SK-N-SH (cell line): ENCODE measurements at regions not wholly inside any gene's neighbourhood (a gene's known extent, or its start where the extent isn't known, plus 50 kb on each side); places are given as distances from the start of the nearest gene placed in this dataset.

Source experiments
- CTCF ChIA-PET: fragments of 300-600, 350-600 bp; formaldehyde crosslinking; extraction: SDS; loops from one replicate; lab custom pipeline; 2021; lab: Yijun Ruan, JAX
- POLR2A ChIA-PET: fragments of 350-600 bp; sonication (Branson Sonifier 250); formaldehyde crosslinking; extraction: SDS; loops from one replicate; lab custom pipeline; 2020; ENCODE audit warnings: antibody characterized with exemption, inconsistent platforms; lab: Yijun Ruan, JAX
- DNase-seq: peaks from one replicate; pipeline ENCODE4 v3.0.0; 2012
- H2AFZ ChIP-seq: fragments of 200-600 bp; sonication (generic); 2 replicates; pipeline ENCODE4 v1.8.1; 2016; ENCODE audit warnings: antibody characterized with exemption, mild to moderate bottlenecking, low read depth
- H3F3A ChIP-seq: fragments of 200-600 bp; sonication (generic); replicated peaks from 2 replicates; pipeline ENCODE3; 2016; ENCODE audit warnings: antibody characterized with exemption, mild to moderate bottlenecking; ENCODE audit not compliant: insufficient read depth
- H3K27ac ChIP-seq, 2 experiments: fragments of 200-500 bp in 1 of 2; fragments of 200-600 bp in 1 of 2; sonication (Bioruptor generic) in 1 of 2; sonication (generic), shearing (Covaris generic) in 1 of 2; 2 replicates each; pipeline versions ENCODE4 v1.5.1 to v1.6.1; 2014 to 2016; ENCODE audit warnings: low read depth in 2 of 2, inconsistent platforms in 1 of 2, low read length in 1 of 2, mild to moderate bottlenecking in 1 of 2, mixed read lengths in 1 of 2
- H3K27me3 ChIP-seq: fragments of 200-600 bp; sonication (generic), shearing (Covaris generic); 2 replicates; pipeline ENCODE4 v1.6.1; 2016; ENCODE audit warnings: mixed run types; ENCODE audit not compliant: insufficient read depth
- H3K36me3 ChIP-seq, 2 experiments: fragments of 200-500 bp in 1 of 2; fragments of 200-600 bp in 1 of 2; sonication (Bioruptor generic) in 1 of 2; sonication (generic) in 1 of 2; replicated peaks in 1 of 2; 2 replicates each; pipeline versions ENCODE3 to v1.5.1; 2014 to 2016; ENCODE audit warnings: low read length in 1 of 2, mild to moderate bottlenecking in 1 of 2; ENCODE audit not compliant: insufficient read depth in 2 of 2, control insufficient read depth in 1 of 2
- H3K4me1 ChIP-seq, 2 experiments: fragments of 200-500 bp in 1 of 2; fragments of 200-600 bp in 1 of 2; sonication (Bioruptor generic) in 1 of 2; sonication (generic), shearing (Covaris generic) in 1 of 2; 2 replicates each; pipeline versions ENCODE4 v1.5.1 to v1.6.1; 2014 to 2016; ENCODE audit warnings: low read depth in 1 of 2, low read length in 1 of 2, mixed run types in 1 of 2; ENCODE audit not compliant: insufficient read depth in 2 of 2, control insufficient read depth in 1 of 2
- H3K4me2 ChIP-seq: fragments of 200-600 bp; sonication (generic), shearing (Covaris generic); 2 replicates; pipeline ENCODE4 v1.6.1; 2017; ENCODE audit warnings: mixed run types
- H3K4me3 ChIP-seq, 2 experiments: fragments of 200-500 bp in 1 of 2; fragments of 200-600 bp in 1 of 2; sonication (Bioruptor generic) in 1 of 2; sonication (generic), shearing (Covaris generic) in 1 of 2; 2 replicates each; pipeline versions ENCODE4 v1.5.1 to v1.8.1; 2014 to 2016; ENCODE audit warnings: low read depth in 2 of 2, inconsistent platforms in 1 of 2, low read length in 1 of 2, mild to moderate bottlenecking in 1 of 2, mixed read lengths in 1 of 2, moderate library complexity in 1 of 2
- H3K79me2 ChIP-seq: fragments of 200-600 bp; sonication (generic); 2 replicates; pipeline ENCODE4 v1.8.1; 2017; ENCODE audit warnings: mild to moderate bottlenecking; ENCODE audit not compliant: insufficient read depth
- H3K9ac ChIP-seq: fragments of 200-600 bp; sonication (generic); 2 replicates; pipeline ENCODE4 v1.6.1; 2017; ENCODE audit warnings: mixed run types
- H3K9me2 ChIP-seq: fragments of 200-600 bp; sonication (generic); 2 replicates; pipeline ENCODE4 v1.6.1; 2017; ENCODE audit warnings: mixed run types
- H3K9me3 ChIP-seq: fragments of 200-600 bp; sonication (generic); 2 replicates; pipeline ENCODE4 v1.6.1; 2017; ENCODE audit warnings: mixed run types, mild to moderate bottlenecking, moderate library complexity
- H4K20me1 ChIP-seq: fragments of 200-600 bp; sonication (generic); 2 replicates; pipeline ENCODE4 v1.6.1; 2017; ENCODE audit warnings: mild to moderate bottlenecking, mixed run types; ENCODE audit not compliant: insufficient read depth
- CHD2 ChIP-seq: fragments of 150-350 bp; IDR thresholded peaks from 2 replicates; pipeline ENCODE4 v1.6.1; 2018; ENCODE audit warnings: low read length; ENCODE audit not compliant: partially characterized antibody
- EZH2phosphoT487 ChIP-seq: fragments of 200-600 bp; sonication (generic); IDR thresholded peaks from 2 replicates; pipeline ENCODE4 v1.6.1; 2017; ENCODE audit warnings: low read depth, mixed run types, mild to moderate bottlenecking, antibody characterized with exemption, moderate library complexity, borderline replicate concordance
- FOXJ3 ChIP-seq: sonication (generic); formaldehyde crosslinking; IDR thresholded peaks from 2 replicates; pipeline ENCODE4 v1.5.1; 2020; ENCODE audit warnings: mild to moderate bottlenecking, missing genetic modification reagents
- FOXM1 ChIP-seq: IDR thresholded peaks from 2 replicates; pipeline ENCODE4 v1.4.0; 2012; ENCODE audit warnings: low read depth, mild to moderate bottlenecking
- GABPA ChIP-seq: IDR thresholded peaks from 2 replicates; pipeline ENCODE4 v1.4.0; 2012; ENCODE audit warnings: low read depth, mild to moderate bottlenecking
- GATA2 ChIP-seq: sonication (generic); formaldehyde crosslinking; IDR thresholded peaks from 2 replicates; pipeline ENCODE4 v1.5.0; 2020; ENCODE audit warnings: mild to moderate bottlenecking, missing genetic modification reagents
- JUND ChIP-seq: IDR thresholded peaks from 2 replicates; pipeline ENCODE4 v1.4.0; 2012
- MEF2A ChIP-seq: IDR thresholded peaks from 2 replicates; pipeline ENCODE4 v1.4.0; 2012; ENCODE audit warnings: low read depth, borderline replicate concordance
- NFIC ChIP-seq: IDR thresholded peaks from 2 replicates; pipeline ENCODE4 v1.4.0; 2012; ENCODE audit warnings: borderline replicate concordance
- POLR2AphosphoS5 ChIP-seq: IDR thresholded peaks from 2 replicates; pipeline ENCODE4 v1.6.1; 2012; ENCODE audit warnings: low read depth, low read length
- RAD21 ChIP-seq: IDR thresholded peaks from 2 replicates; pipeline ENCODE4 v1.6.1; 2012; ENCODE audit warnings: mild to moderate bottlenecking, low read length
- RCOR1 ChIP-seq: fragments of 150-350 bp; IDR thresholded peaks from 2 replicates; pipeline ENCODE4 v1.6.1; 2017; ENCODE audit warnings: antibody characterized with exemption, low read length
- RFX5 ChIP-seq: IDR thresholded peaks from 2 replicates; pipeline ENCODE4 v1.6.1; 2012; ENCODE audit warnings: mild to moderate bottlenecking, improper control_type of control experiment, low read length
- RXRA ChIP-seq: IDR thresholded peaks from 2 replicates; pipeline ENCODE4 v1.4.0; 2012; ENCODE audit warnings: low read depth, mild to moderate bottlenecking, borderline replicate concordance
- SIN3A ChIP-seq: IDR thresholded peaks from 2 replicates; pipeline ENCODE4 v1.6.1; 2012; ENCODE audit warnings: low read depth, mild to moderate bottlenecking, low read length, moderate library complexity, borderline replicate concordance
- TAF1 ChIP-seq: IDR thresholded peaks from 2 replicates; pipeline ENCODE4 v1.6.1; 2012; ENCODE audit warnings: low read depth, mild to moderate bottlenecking, low read length, moderate library complexity, borderline replicate concordance
- TCF12 ChIP-seq: IDR thresholded peaks from 2 replicates; pipeline ENCODE4 v1.4.0; 2012
- WGBS: methylation state at CpG from one replicate; pipeline ENCODE4 v1.1.6; 2017; ENCODE audit warnings: low lambda C conversion rate; 5-methylcytosine and 5-hydroxymethylcytosine counted together
- TF ChIP-seq, protein P1 (sequence below): fragments of 200-600 bp; sonication (generic); IDR thresholded peaks from 2 replicates; pipeline ENCODE4 v1.6.1; 2017; ENCODE audit warnings: antibody characterized with exemption, mild to moderate bottlenecking, moderate library complexity
- TF ChIP-seq, protein P2 (sequence below): IDR thresholded peaks from 2 replicates; pipeline ENCODE4 v1.6.1; 2012; ENCODE audit warnings: mild to moderate bottlenecking, low read depth, low read length, moderate library complexity

DNA sequence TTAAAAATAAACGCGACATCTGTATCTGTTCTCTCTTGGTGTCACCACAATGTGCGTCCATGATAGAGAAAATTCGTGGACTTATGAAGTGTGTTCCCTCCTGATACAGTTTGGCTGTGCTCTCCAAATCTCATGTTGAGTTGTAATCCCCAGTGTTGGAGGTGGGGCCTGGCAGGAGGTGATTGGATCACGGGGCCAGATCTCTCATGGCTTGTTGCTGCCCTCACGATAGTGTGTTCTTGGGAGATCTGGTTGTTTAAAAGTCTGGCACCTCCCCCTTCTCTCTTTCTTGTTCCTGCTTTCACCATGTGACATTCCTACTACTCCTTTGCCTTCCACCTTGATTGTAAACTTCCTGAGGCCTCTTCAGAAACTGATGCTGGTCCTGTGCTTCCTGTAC is 229.4 kb upstream of the MYO3A start:
- Histone ChIP-seq H3K4me2 (no peak overlapping the region), H3K36me3 (no peaks in the 10 kb centered on the region), H3K9ac (no peak overlapping the region), H3K4me1 (peaks cover 0 to 2% of the 10 kb centered on the region in 2 experiments; a peak in 1 of 4 replicates), H3K9me3 (no peaks in the 10 kb centered on the region), H3K4me3 (no peak overlapping the region), H3F3A (no peaks in the 10 kb centered on the region), H3K9me2 (no peaks in the 10 kb centered on the region), H3K27me3 (no peaks in the 10 kb centered on the region), H3K79me2 (no peaks in the 10 kb centered on the region), H2AFZ (no peak overlapping the region), H3K27ac (no peak overlapping the region), H4K20me1 (no peaks in the 10 kb centered on the region)
- WGBS, result 55% methylated on average over 6 of the region's 6 CpGs
- no peak for DNase-seq
- ChIA-PET POLR2A (no interaction called here), CTCF (no interaction called here)
- TF ChIP-seq GATA2 (CRISPR knock-in tag), result no peak
- TF ChIP-seq MEF2A, result no peak
- TF ChIP-seq, protein P1, sequence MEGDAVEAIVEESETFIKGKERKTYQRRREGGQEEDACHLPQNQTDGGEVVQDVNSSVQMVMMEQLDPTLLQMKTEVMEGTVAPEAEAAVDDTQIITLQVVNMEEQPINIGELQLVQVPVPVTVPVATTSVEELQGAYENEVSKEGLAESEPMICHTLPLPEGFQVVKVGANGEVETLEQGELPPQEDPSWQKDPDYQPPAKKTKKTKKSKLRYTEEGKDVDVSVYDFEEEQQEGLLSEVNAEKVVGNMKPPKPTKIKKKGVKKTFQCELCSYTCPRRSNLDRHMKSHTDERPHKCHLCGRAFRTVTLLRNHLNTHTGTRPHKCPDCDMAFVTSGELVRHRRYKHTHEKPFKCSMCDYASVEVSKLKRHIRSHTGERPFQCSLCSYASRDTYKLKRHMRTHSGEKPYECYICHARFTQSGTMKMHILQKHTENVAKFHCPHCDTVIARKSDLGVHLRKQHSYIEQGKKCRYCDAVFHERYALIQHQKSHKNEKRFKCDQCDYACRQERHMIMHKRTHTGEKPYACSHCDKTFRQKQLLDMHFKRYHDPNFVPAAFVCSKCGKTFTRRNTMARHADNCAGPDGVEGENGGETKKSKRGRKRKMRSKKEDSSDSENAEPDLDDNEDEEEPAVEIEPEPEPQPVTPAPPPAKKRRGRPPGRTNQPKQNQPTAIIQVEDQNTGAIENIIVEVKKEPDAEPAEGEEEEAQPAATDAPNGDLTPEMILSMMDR, result no peak
- TF ChIP-seq POLR2AphosphoS5, result no peak
- TF ChIP-seq CHD2, result no peak
- TF ChIP-seq FOXJ3 (CRISPR knock-in tag), result no peak
- TF ChIP-seq RFX5, result no peak
- no peak for TF ChIP-seq EZH2phosphoT487
- TF ChIP-seq RCOR1, result no peak
- no peak for TF ChIP-seq NFIC
- TF ChIP-seq TCF12, result no peak
- TF ChIP-seq GABPA, result no peak
- no peak for TF ChIP-seq JUND
- no peak for TF ChIP-seq RXRA
- TF ChIP-seq, protein P2, sequence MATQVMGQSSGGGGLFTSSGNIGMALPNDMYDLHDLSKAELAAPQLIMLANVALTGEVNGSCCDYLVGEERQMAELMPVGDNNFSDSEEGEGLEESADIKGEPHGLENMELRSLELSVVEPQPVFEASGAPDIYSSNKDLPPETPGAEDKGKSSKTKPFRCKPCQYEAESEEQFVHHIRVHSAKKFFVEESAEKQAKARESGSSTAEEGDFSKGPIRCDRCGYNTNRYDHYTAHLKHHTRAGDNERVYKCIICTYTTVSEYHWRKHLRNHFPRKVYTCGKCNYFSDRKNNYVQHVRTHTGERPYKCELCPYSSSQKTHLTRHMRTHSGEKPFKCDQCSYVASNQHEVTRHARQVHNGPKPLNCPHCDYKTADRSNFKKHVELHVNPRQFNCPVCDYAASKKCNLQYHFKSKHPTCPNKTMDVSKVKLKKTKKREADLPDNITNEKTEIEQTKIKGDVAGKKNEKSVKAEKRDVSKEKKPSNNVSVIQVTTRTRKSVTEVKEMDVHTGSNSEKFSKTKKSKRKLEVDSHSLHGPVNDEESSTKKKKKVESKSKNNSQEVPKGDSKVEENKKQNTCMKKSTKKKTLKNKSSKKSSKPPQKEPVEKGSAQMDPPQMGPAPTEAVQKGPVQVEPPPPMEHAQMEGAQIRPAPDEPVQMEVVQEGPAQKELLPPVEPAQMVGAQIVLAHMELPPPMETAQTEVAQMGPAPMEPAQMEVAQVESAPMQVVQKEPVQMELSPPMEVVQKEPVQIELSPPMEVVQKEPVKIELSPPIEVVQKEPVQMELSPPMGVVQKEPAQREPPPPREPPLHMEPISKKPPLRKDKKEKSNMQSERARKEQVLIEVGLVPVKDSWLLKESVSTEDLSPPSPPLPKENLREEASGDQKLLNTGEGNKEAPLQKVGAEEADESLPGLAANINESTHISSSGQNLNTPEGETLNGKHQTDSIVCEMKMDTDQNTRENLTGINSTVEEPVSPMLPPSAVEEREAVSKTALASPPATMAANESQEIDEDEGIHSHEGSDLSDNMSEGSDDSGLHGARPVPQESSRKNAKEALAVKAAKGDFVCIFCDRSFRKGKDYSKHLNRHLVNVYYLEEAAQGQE, result no peak
- TF ChIP-seq FOXM1, result no peak
- TF ChIP-seq RAD21, result no peak
- TF ChIP-seq SIN3A, result no peak
- no peak for TF ChIP-seq TAF1
